Muscle layer of colon (tissue), 2 donors: ENCODE measurements at regions not wholly inside any gene's neighbourhood (a gene's known extent, or its start where the extent isn't known, plus 50 kb on each side); places are given as distances from the start of the nearest gene placed in this dataset.

Experiments
- H3K27ac ChIP-seq: one replicate; pipeline ENCODE4 v1.7.0; 2013; ENCODE audit warnings: low read depth, mild to moderate bottlenecking, low read length, moderate library complexity
- H3K27me3 ChIP-seq, 2 donors: one replicate each; pipeline ENCODE4 v1.7.0; 2013; ENCODE audit warnings: low read length in 2 of 2, mild to moderate bottlenecking in 2 of 2; ENCODE audit not compliant: insufficient read depth in 2 of 2, control insufficient read depth in 1 of 2
- H3K36me3 ChIP-seq: one replicate; pipeline ENCODE4 v1.7.0; 2013; ENCODE audit warnings: mild to moderate bottlenecking, low read length; ENCODE audit not compliant: insufficient read depth
- H3K4me1 ChIP-seq: one replicate; pipeline ENCODE4 v1.7.0; 2013; ENCODE audit warnings: mild to moderate bottlenecking, low read length; ENCODE audit not compliant: insufficient read depth
- H3K4me3 ChIP-seq, 2 donors: one replicate each; pipeline ENCODE4 v1.7.0; 2013; ENCODE audit warnings: low read length in 2 of 2, low read depth in 1 of 2, mild to moderate bottlenecking in 1 of 2, moderate library complexity in 1 of 2
- H3K9ac ChIP-seq: one replicate; pipeline ENCODE4 v1.7.0; 2013; ENCODE audit warnings: low read length
- H3K9me3 ChIP-seq: one replicate; pipeline ENCODE4 v1.7.0; 2013; ENCODE audit warnings: mild to moderate bottlenecking, low read length
- donor health status: abdominal sarcoma.
- donor health status: Adenocarcinoma of cecum.

GRCh38 chr2:7517088-7517487 lies 599.9 kb downstream of the RNF144A start:
- no peak overlapping the region for H3K9ac ChIP-seq
- H3K4me3 ChIP-seq: no peak overlapping the region
- no peaks in the 10 kb centered on the region for H3K27me3 ChIP-seq
- no peak overlapping the region for H3K27ac ChIP-seq
- H3K4me1 ChIP-seq: peaks cover 15% of the 10 kb centered on the region
- no peaks in the 10 kb centered on the region for H3K36me3 ChIP-seq
- no peaks in the 10 kb centered on the region for H3K9me3 ChIP-seq

DNA sequence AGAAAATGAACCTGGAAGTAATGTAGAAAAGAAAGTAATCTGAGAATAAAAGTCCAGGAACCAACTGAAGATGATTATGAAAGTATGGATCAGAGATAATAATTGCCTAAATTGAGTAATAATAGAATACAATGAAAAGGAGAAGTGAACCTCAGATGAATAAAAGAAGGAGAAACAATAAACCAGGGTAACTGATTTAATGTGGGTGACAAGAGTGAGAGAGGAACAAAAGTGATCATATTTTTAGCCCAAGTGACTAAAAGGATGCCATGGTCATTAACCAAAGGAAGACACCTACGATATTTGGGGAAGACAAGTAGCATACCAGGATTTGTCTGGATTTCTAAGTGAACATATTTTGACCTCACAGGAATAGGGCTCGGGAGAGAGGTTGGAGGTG lies 600.6 kb downstream of the RNF144A start:
- peaks cover 15% of the 10 kb centered on the region for H3K4me1 ChIP-seq
- H3K36me3 ChIP-seq: no peaks in the 10 kb centered on the region
- H3K27me3 ChIP-seq: no peaks in the 10 kb centered on the region
- no peaks in the 10 kb centered on the region for H3K9me3 ChIP-seq
- no peak overlapping the region for H3K9ac ChIP-seq
- no peak overlapping the region for H3K27ac ChIP-seq
- no peak overlapping the region for H3K4me3 ChIP-seq

DNA sequence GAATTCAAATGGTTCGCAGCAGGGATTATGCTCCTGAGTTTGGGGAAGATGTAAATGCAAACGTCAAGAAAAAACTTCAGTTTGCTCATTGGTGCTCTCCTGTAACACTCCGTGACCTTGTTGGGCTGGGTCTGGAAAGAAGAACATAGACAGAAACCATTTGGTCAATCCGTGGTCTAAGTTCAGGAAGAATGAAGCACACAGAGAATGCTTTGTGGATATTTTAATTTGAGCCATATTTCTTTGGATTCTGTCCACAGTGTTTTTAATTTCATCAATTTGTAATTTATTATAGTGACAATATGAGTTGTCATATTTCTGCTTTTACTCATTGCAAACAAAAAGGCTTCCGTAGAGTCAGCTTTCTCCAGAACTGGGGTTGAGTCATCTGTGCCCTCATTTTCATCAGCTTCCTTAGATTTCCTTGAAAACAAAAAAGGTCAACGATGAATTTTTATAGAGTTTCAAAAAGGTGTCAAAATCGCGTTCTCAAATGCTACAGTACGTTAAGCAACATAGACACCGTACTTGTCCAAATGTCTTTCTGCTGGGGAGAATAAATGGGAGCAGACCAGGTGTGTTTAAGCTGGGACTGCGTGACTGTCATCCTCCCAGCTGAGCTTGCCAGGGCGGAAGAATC lies 606.4 kb downstream of the RNF144A start:
- Histone ChIP-seq H3K27me3 (no peaks in the 10 kb centered on the region), H3K27ac (no peak overlapping the region), H3K36me3 (no peaks in the 10 kb centered on the region), H3K4me1 (no peaks in the 10 kb centered on the region), H3K9me3 (no peaks in the 10 kb centered on the region), H3K4me3 (no peak overlapping the region), H3K9ac (no peak overlapping the region)

- H3K27ac ChIP-seq: no peak overlapping the region
- H3K36me3 ChIP-seq: no peaks in the 10 kb centered on the region
- H3K27me3 ChIP-seq: no peaks in the 10 kb centered on the region
Observed at GRCh38 chr2:7524195-7524594, 607.0 kb downstream of the RNF144A start.

GRCh38 chr2:7525746-7526145 lies 608.5 kb downstream of the RNF144A start:
- no peak overlapping the region for H3K9ac ChIP-seq
- no peaks in the 10 kb centered on the region for H3K4me1 ChIP-seq

More at GRCh38 chr2:7524195-7524594, 607.0 kb downstream of the RNF144A start:
- no peak overlapping the region for H3K4me3 ChIP-seq
- no peaks in the 10 kb centered on the region for H3K9me3 ChIP-seq
- H3K9ac ChIP-seq: no peak overlapping the region
- no peaks in the 10 kb centered on the region for H3K4me1 ChIP-seq

GRCh38 chr2:7527165-7527722 lies 610.0 kb downstream of the RNF144A start:
- Histone ChIP-seq H3K4me3 (no peak overlapping the region), H3K9ac (no peak overlapping the region), H3K27me3 (no peaks in the 10 kb centered on the region), H3K36me3 (no peaks in the 10 kb centered on the region), H3K9me3 (no peaks in the 10 kb centered on the region), H3K27ac (no peak overlapping the region), H3K4me1 (no peaks in the 10 kb centered on the region)

More at GRCh38 chr2:7525746-7526145, 608.5 kb downstream of the RNF144A start:
- Histone ChIP-seq H3K9me3 (no peaks in the 10 kb centered on the region), H3K4me3 (no peak overlapping the region), H3K27me3 (no peaks in the 10 kb centered on the region), H3K36me3 (no peaks in the 10 kb centered on the region), H3K27ac (no peak overlapping the region)

GRCh38 chr2:7530001-7530400 lies 612.8 kb downstream of the RNF144A start:
- Histone ChIP-seq H3K9me3 (no peaks in the 10 kb centered on the region), H3K36me3 (no peaks in the 10 kb centered on the region), H3K4me3 (no peak overlapping the region), H3K9ac (no peak overlapping the region), H3K27me3 (no peaks in the 10 kb centered on the region), H3K4me1 (no peaks in the 10 kb centered on the region), H3K27ac (no peak overlapping the region)

DNA sequence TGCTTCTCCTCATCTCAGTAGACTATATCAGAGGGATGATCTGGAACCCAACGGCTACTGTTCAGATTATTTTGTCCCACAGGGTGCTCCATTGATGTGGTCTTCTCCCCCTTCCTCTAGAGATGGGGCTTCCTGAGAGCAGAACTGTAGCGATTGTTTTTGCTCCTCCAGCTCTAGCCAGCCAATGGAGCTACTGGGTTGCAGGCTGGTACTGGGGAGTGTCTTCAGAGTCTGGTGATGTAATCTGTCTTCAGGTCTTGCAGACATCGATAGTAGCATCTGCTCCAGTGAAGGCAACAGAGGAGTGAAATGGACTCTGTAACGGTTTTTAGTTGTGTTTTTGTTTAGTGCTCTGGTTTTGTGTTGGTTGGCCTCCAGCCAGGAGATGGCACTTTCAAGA lies 621.9 kb downstream of the RNF144A start:
- Histone ChIP-seq H3K36me3 (no peaks in the 10 kb centered on the region), H3K27me3 (no peaks in the 10 kb centered on the region), H3K4me3 (no peak overlapping the region), H3K27ac (no peak overlapping the region), H3K4me1 (no peaks in the 10 kb centered on the region), H3K9ac (no peak overlapping the region), H3K9me3 (no peaks in the 10 kb centered on the region)

- Histone ChIP-seq H3K27ac (no peak overlapping the region), H3K36me3 (no peaks in the 10 kb centered on the region), H3K9ac (no peak overlapping the region)
Observed at GRCh38 chr2:7539760-7540159, 622.5 kb downstream of the RNF144A start.

GRCh38 chr2:7552825-7553570 lies 635.8 kb downstream of the RNF144A start:
- Histone ChIP-seq H3K36me3 (no peaks in the 10 kb centered on the region), H3K4me3 (no peak overlapping the region), H3K4me1 (no peaks in the 10 kb centered on the region), H3K27me3 (no peaks in the 10 kb centered on the region), H3K27ac (no peak overlapping the region), H3K9me3 (no peaks in the 10 kb centered on the region), H3K9ac (no peak overlapping the region)

More at GRCh38 chr2:7539760-7540159, 622.5 kb downstream of the RNF144A start:
- no peaks in the 10 kb centered on the region for H3K9me3 ChIP-seq
- no peaks in the 10 kb centered on the region for H3K27me3 ChIP-seq
- H3K4me1 ChIP-seq: no peaks in the 10 kb centered on the region
- H3K4me3 ChIP-seq: no peak overlapping the region

GRCh38 chr2:7555260-7555659 lies 638.0 kb downstream of the RNF144A start:
- Histone ChIP-seq H3K4me1 (no peaks in the 10 kb centered on the region), H3K9me3 (no peaks in the 10 kb centered on the region), H3K36me3 (no peaks in the 10 kb centered on the region), H3K27me3 (no peaks in the 10 kb centered on the region), H3K4me3 (no peak overlapping the region), H3K9ac (no peak overlapping the region), H3K27ac (no peak overlapping the region)
